ENCODE measurements at regions not wholly inside any gene's neighbourhood (a gene's known extent, or its start where the extent isn't known, plus 50 kb on each side); places are given as distances from the start of the nearest gene placed in this dataset.

- no peaks in the 10 kb centered on the region for H3F3A ChIP-seq (replicated peaks; ENCODE audit: low read depth)
- H3K4me1 ChIP-seq (ENCODE audit: insufficient read depth): peaks cover 12% of the 10 kb centered on the region; the same call in 1 of the 2 replicates
- H3K27ac ChIP-seq (ENCODE audit: low read depth): no peak overlapping the region
- Mint-ChIP-seq H3K4me3 (no peak overlapping the region), H3K36me3 (ENCODE audit: low read depth) (peaks cover 22% of the 10 kb centered on the region; the same call in 2 of the 3 replicates), H3K27me3 (ENCODE audit: insufficient read depth, low read depth, poor library complexity) (no peaks in the 10 kb centered on the region), H3K4me1 (peaks cover 12% of the 10 kb centered on the region; the same call in 2 of the 3 replicates), H3K9me3 (peaks cover 4% of the 10 kb centered on the region; the same call in 1 of the 3 replicates), H3K27ac (no peak overlapping the region)
- ATAC-seq (no peak), DNase-seq (ENCODE audit: low spot score) (no peak)
- H3K4me3 ChIP-seq: no peak overlapping the region
- no peaks in the 10 kb centered on the region for H3K27me3 ChIP-seq (ENCODE audit: insufficient read depth)
- H3K79me2 ChIP-seq (replicated peaks; ENCODE audit: insufficient read depth): peaks cover 11% of the 10 kb centered on the region; the same call in 1 of the 2 replicates
- H3K4me2 ChIP-seq: peak overlapping the region; percentile 13; the same call in 1 of the 2 replicates
- H2AFZ ChIP-seq: no peak overlapping the region
- TF ChIP-seq, protein P1, sequence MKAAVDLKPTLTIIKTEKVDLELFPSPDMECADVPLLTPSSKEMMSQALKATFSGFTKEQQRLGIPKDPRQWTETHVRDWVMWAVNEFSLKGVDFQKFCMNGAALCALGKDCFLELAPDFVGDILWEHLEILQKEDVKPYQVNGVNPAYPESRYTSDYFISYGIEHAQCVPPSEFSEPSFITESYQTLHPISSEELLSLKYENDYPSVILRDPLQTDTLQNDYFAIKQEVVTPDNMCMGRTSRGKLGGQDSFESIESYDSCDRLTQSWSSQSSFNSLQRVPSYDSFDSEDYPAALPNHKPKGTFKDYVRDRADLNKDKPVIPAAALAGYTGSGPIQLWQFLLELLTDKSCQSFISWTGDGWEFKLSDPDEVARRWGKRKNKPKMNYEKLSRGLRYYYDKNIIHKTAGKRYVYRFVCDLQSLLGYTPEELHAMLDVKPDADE (IDR thresholded peaks at IDR 0.05): no peak
- TF ChIP-seq EZH2 (IDR thresholded peaks at IDR 0.05; ENCODE audit: low read depth, unreplicated experiment): no peak
- no peaks in the 10 kb centered on the region for H3K36me3 ChIP-seq (ENCODE audit: insufficient read depth)
- H3K9me2 ChIP-seq (ENCODE audit: insufficient read depth): no peaks in the 10 kb centered on the region
- no peaks in the 10 kb centered on the region for H4K20me1 ChIP-seq (replicated peaks; ENCODE audit: insufficient read depth)
Observed at GRCh38 chr7:112907658-112908057, 117.5 kb upstream of the TMEM168 start.

GRCh38 chr7:112905950-112906349 lies 115.8 kb upstream of the TMEM168 start:
- no peak overlapping the region for H3K4me3 Mint-ChIP-seq
- Histone ChIP-seq H3K4me1 (ENCODE audit: insufficient read depth) (peaks cover 12% of the 10 kb centered on the region; the same call in 1 of the 2 replicates), H3K4me3 (no peak overlapping the region), H3K36me3 (ENCODE audit: insufficient read depth) (0 out of 2 replicates have a peak, but pooled peaks cover 3% of the 10 kb centered on the region), H3K27ac (ENCODE audit: low read depth) (no peak overlapping the region), H3K9me2 (ENCODE audit: insufficient read depth) (no peaks in the 10 kb centered on the region), H3F3A (replicated peaks; ENCODE audit: low read depth) (no peaks in the 10 kb centered on the region), H3K79me2 (replicated peaks; ENCODE audit: insufficient read depth) (peaks cover 18% of the 10 kb centered on the region), H3K4me2 (no peak overlapping the region), H3K27me3 (ENCODE audit: insufficient read depth) (no peaks in the 10 kb centered on the region), H4K20me1 (replicated peaks; ENCODE audit: insufficient read depth) (no peaks in the 10 kb centered on the region), H2AFZ (no peak overlapping the region)
- H3K9me3 Mint-ChIP-seq: peaks cover 17% of the 10 kb centered on the region; the same call in 2 of the 3 replicates
- H3K27ac Mint-ChIP-seq: no peak overlapping the region
- DNase-seq (ENCODE audit: low spot score): no peak
- TF ChIP-seq EZH2 (IDR thresholded peaks at IDR 0.05; ENCODE audit: low read depth, unreplicated experiment) (no peak), CREB1 (CRISPR knock-in tag; IDR thresholded peaks at IDR 0.05; ENCODE audit: low read depth) (no peak), EZH2phosphoT487 (IDR thresholded peaks at IDR 0.05; ENCODE audit: unreplicated experiment) (no peak), NANOG (IDR thresholded peaks at IDR 0.05; ENCODE audit: borderline replicate concordance) (no peak), STAT1 (IDR thresholded peaks at IDR 0.05; ENCODE audit: unreplicated experiment) (no peak)
- H3K36me3 Mint-ChIP-seq (ENCODE audit: low read depth): peaks cover 29% of the 10 kb centered on the region; the same call in 2 of the 3 replicates
- ATAC-seq: no peak
- peaks cover 12% of the 10 kb centered on the region; the same call in 2 of the 3 replicates for H3K4me1 Mint-ChIP-seq
- no peaks in the 10 kb centered on the region for H3K27me3 Mint-ChIP-seq (ENCODE audit: insufficient read depth, low read depth, poor library complexity)

- H3K9me2 ChIP-seq (ENCODE audit: insufficient read depth): no peaks in the 10 kb centered on the region
- no peak overlapping the region for H3K4me3 ChIP-seq
- Mint-ChIP-seq H3K9me3 (peaks cover 22% of the 10 kb centered on the region; the same call in 2 of the 3 replicates), H3K36me3 (ENCODE audit: low read depth) (peaks cover 31% of the 10 kb centered on the region; the same call in 2 of the 3 replicates), H3K27me3 (ENCODE audit: insufficient read depth, low read depth, poor library complexity) (no peaks in the 10 kb centered on the region), H3K4me1 (peaks cover 12% of the 10 kb centered on the region; the same call in 2 of the 3 replicates), H3K27ac (no peak overlapping the region), H3K4me3 (no peak overlapping the region)
- peaks cover 20% of the 10 kb centered on the region for H3K79me2 ChIP-seq (replicated peaks; ENCODE audit: insufficient read depth)
- ATAC-seq (no peak), DNase-seq (ENCODE audit: low spot score) (no peak)
- no peaks in the 10 kb centered on the region for H3K27me3 ChIP-seq (ENCODE audit: insufficient read depth)
- H3K4me2 ChIP-seq: no peak overlapping the region
- no peaks in the 10 kb centered on the region for H4K20me1 ChIP-seq (replicated peaks; ENCODE audit: insufficient read depth)
- 0 out of 2 replicates have a peak, but pooled peaks cover 3% of the 10 kb centered on the region for H3K36me3 ChIP-seq (ENCODE audit: insufficient read depth)
- no peaks in the 10 kb centered on the region for H3F3A ChIP-seq (replicated peaks; ENCODE audit: low read depth)
- peaks cover 12% of the 10 kb centered on the region; the same call in 1 of the 2 replicates for H3K4me1 ChIP-seq (ENCODE audit: insufficient read depth)
- H2AFZ ChIP-seq: no peak overlapping the region
- no peak overlapping the region for H3K27ac ChIP-seq (ENCODE audit: low read depth)
- no peak for TF ChIP-seq NANOG (IDR thresholded peaks at IDR 0.05; ENCODE audit: borderline replicate concordance)
- no peak for TF ChIP-seq CREB1 (CRISPR knock-in tag; IDR thresholded peaks at IDR 0.05; ENCODE audit: low read depth)
- no peak for TF ChIP-seq ZNF114 (CRISPR knock-in tag; IDR thresholded peaks at IDR 0.05)
- no peak for TF ChIP-seq CTCF (conservative IDR thresholded peaks at IDR 0.05; ENCODE audit: low read depth in 2 of 2)
- TF ChIP-seq REST (IDR thresholded peaks at IDR 0.05; ENCODE audit: unreplicated experiment): no peak
- no peak for TF ChIP-seq EZH2 (IDR thresholded peaks at IDR 0.05; ENCODE audit: low read depth, unreplicated experiment)
- TF ChIP-seq ZNF331 (CRISPR knock-in tag; IDR thresholded peaks at IDR 0.05; ENCODE audit: low read depth): no peak
- TF ChIP-seq JUNB (IDR thresholded peaks at IDR 0.05; ENCODE audit: unreplicated experiment): no peak
- TF ChIP-seq STAT1 (IDR thresholded peaks at IDR 0.05; ENCODE audit: unreplicated experiment): no peak
Observed at GRCh38 chr7:112905413-112905812, 115.2 kb upstream of the TMEM168 start.

All from GM23338 (cell line).